ENCODE measurements at regions not wholly inside any gene's neighbourhood (a gene's known extent, or its start where the extent isn't known, plus 50 kb on each side); places are given as distances from the start of the nearest gene placed in this dataset.

DNA sequence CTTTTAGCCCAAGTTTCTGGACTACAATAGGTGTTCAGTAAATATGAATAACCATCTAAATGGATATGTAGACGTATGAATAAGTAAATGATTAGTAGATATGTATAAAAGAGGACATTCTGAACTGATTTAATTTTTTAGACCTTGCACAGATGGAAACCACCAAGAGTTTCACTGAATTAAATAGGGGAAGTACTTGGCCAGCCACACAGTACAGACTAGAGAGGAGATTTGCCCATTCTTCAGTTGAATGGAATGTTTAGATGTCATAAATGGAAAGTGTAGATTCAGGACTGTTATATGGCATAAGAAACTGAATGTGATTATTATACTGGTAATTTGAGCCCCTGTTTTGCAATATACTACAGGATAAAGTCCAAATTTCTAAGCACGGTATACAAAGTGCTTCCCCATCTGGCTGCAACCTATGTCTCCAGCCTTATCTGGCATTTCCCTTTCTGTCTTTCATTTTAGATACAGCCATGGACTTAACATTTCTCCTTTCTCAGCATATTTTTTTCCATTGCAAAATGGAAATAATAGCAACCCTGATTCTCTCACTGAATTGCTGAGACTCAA is 137.8 kb upstream of the HS3ST1 start:
- no peak for TF ChIP-seq CTCF (IDR thresholded peaks at IDR 0.05; ENCODE audit: borderline replicate concordance, control extremely low read depth, extremely low read depth, insufficient read depth, missing control alignments)
- in situ Hi-C loops (cut with MboI; ENCODE audit: low sequenced_read_pairs, unreplicated experiment), result no loop called here
- no peak for DNase-seq (ENCODE audit: low spot score)

GRCh38 chr4:11565899-11566298 is 137.2 kb upstream of the HS3ST1 start:
- in situ Hi-C loops (cut with MboI; ENCODE audit: low sequenced_read_pairs, unreplicated experiment), result no loop called here
- no peak for TF ChIP-seq CTCF (IDR thresholded peaks at IDR 0.05; ENCODE audit: borderline replicate concordance, control extremely low read depth, extremely low read depth, insufficient read depth, missing control alignments)
- DNase-seq (ENCODE audit: low spot score), result no peak

- DNase-seq (ENCODE audit: low spot score), result no peak
- TF ChIP-seq CTCF (IDR thresholded peaks at IDR 0.05; ENCODE audit: borderline replicate concordance, control extremely low read depth, extremely low read depth, insufficient read depth, missing control alignments), result no peak
- in situ Hi-C loops (cut with MboI; ENCODE audit: low sequenced_read_pairs, unreplicated experiment), result no loop called here
Observed at GRCh38 chr4:11565213-11565612, 136.5 kb upstream of the HS3ST1 start.

DNA sequence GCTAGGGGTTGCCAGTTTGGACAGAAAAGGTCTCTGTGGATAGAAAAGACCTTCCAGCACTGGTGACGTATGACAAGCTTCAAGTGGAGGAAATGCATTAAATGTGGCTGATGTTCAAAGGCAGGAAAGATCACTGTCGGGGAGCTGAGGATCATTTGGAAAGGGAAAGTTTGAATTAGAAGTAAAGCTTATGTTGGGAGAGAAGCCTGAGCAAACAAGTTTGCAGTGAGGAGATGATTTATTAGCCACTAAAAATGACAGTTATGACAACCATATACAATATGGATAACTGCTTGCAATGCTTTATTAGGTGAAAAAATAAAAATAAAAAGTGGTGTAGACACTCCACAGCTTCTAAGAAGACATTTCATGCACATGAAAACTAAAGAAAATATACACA is 135.3 kb upstream of the HS3ST1 start:
- DNase-seq (ENCODE audit: low spot score), result no peak
- no peak for TF ChIP-seq CTCF (IDR thresholded peaks at IDR 0.05; ENCODE audit: borderline replicate concordance, control extremely low read depth, extremely low read depth, insufficient read depth, missing control alignments)
- in situ Hi-C loops (cut with MboI; ENCODE audit: low sequenced_read_pairs, unreplicated experiment), result no loop called here

- DNase-seq (ENCODE audit: low spot score), result no peak
- in situ Hi-C loops (cut with MboI; ENCODE audit: low sequenced_read_pairs, unreplicated experiment), result no loop called here
- TF ChIP-seq CTCF (IDR thresholded peaks at IDR 0.05; ENCODE audit: borderline replicate concordance, control extremely low read depth, extremely low read depth, insufficient read depth, missing control alignments), result no peak
Observed at GRCh38 chr4:11549525-11549924, 120.8 kb upstream of the HS3ST1 start.

GRCh38 chr4:11548597-11549082 is 119.9 kb upstream of the HS3ST1 start:
- no peak for DNase-seq (ENCODE audit: low spot score)
- TF ChIP-seq CTCF (IDR thresholded peaks at IDR 0.05; ENCODE audit: borderline replicate concordance, control extremely low read depth, extremely low read depth, insufficient read depth, missing control alignments), result no peak

More at GRCh38 chr4:11548597-11549082, 119.9 kb upstream of the HS3ST1 start:
- in situ Hi-C loops (cut with MboI; ENCODE audit: low sequenced_read_pairs, unreplicated experiment), result no loop called here

Measured in GM13976 (cell line).